H9 (cell line): ENCODE measurements at regions not wholly inside any gene's neighbourhood (a gene's known extent, or its start where the extent isn't known, plus 50 kb on each side); places are given as distances from the start of the nearest gene placed in this dataset.

ENCODE experiments used
- DNase-seq: peaks from one replicate; pipeline ENCODE4 v3.0.0-alpha.2; 2017
- H2AFZ ChIP-seq: one replicate; pipeline ENCODE4 v1.6.1; 2013; ENCODE audit warnings: mild to moderate bottlenecking, low read length, control low read depth, moderate library complexity
- H2AK5ac ChIP-seq: 2 replicates; pipeline ENCODE4 v1.6.1; 2013; ENCODE audit warnings: low read length, control low read depth, mixed read lengths; ENCODE audit not compliant: insufficient read length
- H2BK120ac ChIP-seq: one replicate; pipeline ENCODE4 v1.6.1; 2013; ENCODE audit warnings: low read depth, mild to moderate bottlenecking, low read length, control low read depth, inconsistent platforms; ENCODE audit not compliant: poor library complexity, severe bottlenecking
- H2BK12ac ChIP-seq: 2 replicates; pipeline ENCODE4 v1.6.1; 2013; ENCODE audit warnings: low read length, control low read depth, mixed read lengths, low read depth; ENCODE audit not compliant: insufficient read length
- H2BK15ac ChIP-seq: 2 replicates; pipeline ENCODE4 v1.6.1; 2013; ENCODE audit warnings: low read depth, low read length, control low read depth
- H2BK20ac ChIP-seq: one replicate; pipeline ENCODE4 v1.6.1; 2013; ENCODE audit warnings: low read depth, mild to moderate bottlenecking, low read length, control low read depth, inconsistent platforms; ENCODE audit not compliant: poor library complexity, severe bottlenecking
- H2BK5ac ChIP-seq: 2 replicates; pipeline ENCODE4 v1.6.1; 2013; ENCODE audit warnings: low read length, control low read depth, mixed read lengths; ENCODE audit not compliant: insufficient read length
- H3K14ac ChIP-seq: 2 replicates; pipeline ENCODE4 v1.6.1; 2013; ENCODE audit warnings: low read length, control low read depth; ENCODE audit not compliant: insufficient read depth
- H3K18ac ChIP-seq: 2 replicates; pipeline ENCODE4 v1.6.1; 2013; ENCODE audit warnings: low read depth, mild to moderate bottlenecking, mixed read lengths, low read length, control low read depth; ENCODE audit not compliant: insufficient read length
- H3K23ac ChIP-seq: 2 replicates; pipeline ENCODE4 v1.6.1; 2013; ENCODE audit warnings: low read length, control low read depth, mixed read lengths, low read depth; ENCODE audit not compliant: insufficient read length
- H3K23me2 ChIP-seq: 2 replicates; pipeline ENCODE4 v1.6.1; 2013; ENCODE audit warnings: low read depth, mild to moderate bottlenecking, mixed read lengths, low read length, control low read depth; ENCODE audit not compliant: insufficient read length, poor library complexity, severe bottlenecking
- H3K27ac ChIP-seq: 2 replicates; pipeline ENCODE4 v1.5.1; 2013; ENCODE audit warnings: low read length, control low read depth, mixed read lengths, low read depth; ENCODE audit not compliant: insufficient read length
- H3K27me3 ChIP-seq: 2 replicates; pipeline ENCODE4 v1.6.1; 2013; ENCODE audit warnings: low read length, control low read depth, inconsistent platforms; ENCODE audit not compliant: insufficient read depth
- H3K4ac ChIP-seq: 2 replicates; pipeline ENCODE4 v1.6.1; 2013; ENCODE audit warnings: low read depth, mild to moderate bottlenecking, control low read depth, inconsistent platforms, low read length, moderate library complexity
- H3K4me1 ChIP-seq: 2 replicates; pipeline ENCODE4 v1.6.1; 2013; ENCODE audit warnings: low read length, control low read depth, inconsistent platforms; ENCODE audit not compliant: insufficient read depth
- H3K4me2 ChIP-seq: 2 replicates; pipeline ENCODE4 v1.6.1; 2013; ENCODE audit warnings: low read length, control low read depth, mixed read lengths; ENCODE audit not compliant: insufficient read length, insufficient read depth
- H3K56ac ChIP-seq: 2 replicates; pipeline ENCODE4 v1.6.1; 2013; ENCODE audit warnings: low read depth, mild to moderate bottlenecking, mixed read lengths, low read length, control low read depth; ENCODE audit not compliant: insufficient read length
- H3K79me1 ChIP-seq: 2 replicates; pipeline ENCODE4 v1.6.1; 2013; ENCODE audit warnings: low read depth, mild to moderate bottlenecking, moderate library complexity, low read length, control low read depth, inconsistent platforms; ENCODE audit not compliant: insufficient read depth, poor library complexity, severe bottlenecking
- H3K79me2 ChIP-seq: 2 replicates; pipeline ENCODE4 v1.6.1; 2013; ENCODE audit warnings: low read length, control low read depth, inconsistent platforms; ENCODE audit not compliant: insufficient read depth
- H3K9ac ChIP-seq: 2 replicates; pipeline ENCODE4 v1.6.1; 2013; ENCODE audit warnings: low read length, control low read depth, mixed read lengths; ENCODE audit not compliant: insufficient read length; ENCODE audit errors: extremely low read depth
- H3K9me3 ChIP-seq: one replicate; pipeline ENCODE4 v1.6.1; 2013; ENCODE audit warnings: low read depth, low read length, inconsistent platforms; ENCODE audit not compliant: control insufficient read depth
- H3T11ph ChIP-seq: one replicate; pipeline ENCODE4 v1.6.1; 2013; ENCODE audit warnings: mild to moderate bottlenecking, low read length, control low read depth, inconsistent platforms
- H4K20me1 ChIP-seq: one replicate; pipeline ENCODE4 v1.6.1; 2013; ENCODE audit not compliant: control insufficient read depth, insufficient read length, insufficient read depth
- H4K5ac ChIP-seq: 2 replicates; pipeline ENCODE4 v1.6.1; 2013; ENCODE audit warnings: low read depth, mild to moderate bottlenecking, mixed read lengths, low read length, control low read depth; ENCODE audit not compliant: insufficient read length
- H4K8ac ChIP-seq: replicated peaks from 2 replicates; pipeline ENCODE4 v1.6.1; 2013; ENCODE audit warnings: low read length, control low read depth, mixed read lengths, low read depth; ENCODE audit not compliant: insufficient read length
- H4K91ac ChIP-seq: 2 replicates; pipeline ENCODE4 v1.6.1; 2013; ENCODE audit warnings: low read depth, mild to moderate bottlenecking, moderate library complexity, mixed read lengths, low read length, control low read depth; ENCODE audit not compliant: insufficient read length
- H3K27ac Mint-ChIP-seq, 3 experiments: 2 replicates in 2 of 3; 3 replicates in 1 of 3; pipeline ENCODE4 v1.8.0; 2020 to 2021; ENCODE audit warnings: mixed read lengths in 3 of 3, mild to moderate bottlenecking in 1 of 3, moderate library complexity in 1 of 3
- H3K27me3 Mint-ChIP-seq: 2 replicates; pipeline ENCODE4 v1.8.0; 2021; ENCODE audit warnings: low read depth, mild to moderate bottlenecking, moderate library complexity, mixed read lengths
- H3K36me3 Mint-ChIP-seq, 3 experiments: 2 replicates in 2 of 3; 3 replicates in 1 of 3; pipeline ENCODE4 v1.8.0; 2020 to 2021; ENCODE audit warnings: low read depth in 3 of 3, mixed read lengths in 3 of 3; ENCODE audit not compliant: insufficient read depth in 1 of 3
- H3K4me1 Mint-ChIP-seq, 2 experiments: 2 replicates each; pipeline ENCODE4 v1.8.0; 2020; ENCODE audit warnings: mixed read lengths in 2 of 2
- H3K4me3 Mint-ChIP-seq, 2 experiments: 2 replicates in 1 of 2; 3 replicates in 1 of 2; pipeline ENCODE4 v1.8.0; 2020 to 2021; ENCODE audit warnings: mild to moderate bottlenecking in 2 of 2, mixed read lengths in 2 of 2, moderate library complexity in 1 of 2
- H3K9me3 Mint-ChIP-seq, 2 experiments: 2 replicates in 1 of 2; 3 replicates in 1 of 2; pipeline ENCODE4 v1.8.0; 2020; ENCODE audit warnings: mild to moderate bottlenecking in 2 of 2, mixed read lengths in 2 of 2, moderate library complexity in 1 of 2
- WGBS: extraction: QIAGEN DNeasy Blood & Tissue Kit; methylation state at CpG from one replicate; pipeline ENCODE4 v1.1.7; 2013; ENCODE audit warnings: missing lambda C conversion rate, low lambda C conversion rate, mixed read lengths; ENCODE audit not compliant: insufficient read length; ENCODE audit errors: extremely low coverage; 5-methylcytosine and 5-hydroxymethylcytosine counted together
- TF ChIP-seq, protein P1 (sequence below): fragments of 200-600 bp; sonication (generic); conservative IDR thresholded peaks from 3 replicates; pipeline ENCODE4 v1.8.0; 2021; ENCODE audit warnings: antibody characterized with exemption, mild to moderate bottlenecking

DNA sequence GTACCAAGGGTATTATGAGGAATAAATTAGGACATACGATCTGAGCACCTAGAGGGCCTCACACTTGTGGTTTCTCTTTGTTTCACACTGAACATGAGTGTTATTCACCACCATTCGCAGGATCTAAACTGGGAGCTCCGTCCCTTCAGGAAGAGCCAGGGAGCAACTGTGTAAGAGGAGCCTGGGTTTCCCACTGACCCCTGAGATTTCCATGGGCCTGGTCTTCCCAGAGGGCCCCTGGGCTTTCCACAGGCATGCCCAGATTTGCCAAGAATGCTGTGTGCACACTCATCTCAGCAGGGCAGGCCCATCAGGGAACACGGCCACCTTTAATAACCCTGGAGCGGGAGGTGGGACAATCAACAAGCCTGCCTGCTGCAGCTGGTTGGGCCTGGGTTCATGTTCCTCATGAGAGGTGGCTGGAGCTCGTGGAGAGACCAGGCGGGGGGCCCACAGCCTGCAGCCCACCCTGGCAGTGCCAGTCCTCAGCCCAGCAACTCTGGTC is 416.8 kb upstream of the MYT1L start:
- H4K5ac ChIP-seq: no peak overlapping the region

More for the DNA sequence above, 416.8 kb upstream of the MYT1L start:
- Histone ChIP-seq H2BK120ac (no peak overlapping the region), H3K9me3 (no peaks in the 10 kb centered on the region), H4K91ac (no peak overlapping the region), H3K4me1 (no peaks in the 10 kb centered on the region), H3K4ac (no peak overlapping the region), H4K20me1 (no peaks in the 10 kb centered on the region), H2BK12ac (no peak overlapping the region), H3K4me2 (no peak overlapping the region), H2AFZ (no peak overlapping the region), H3K79me2 (no peaks in the 10 kb centered on the region), H3K9ac (no peak overlapping the region), H2BK15ac (no peak overlapping the region), H3K79me1 (no peaks in the 10 kb centered on the region), H3T11ph (no peak overlapping the region), H3K23me2 (no peaks in the 10 kb centered on the region), H3K18ac (no peak overlapping the region), H2BK20ac (no peak overlapping the region), H3K14ac (no peak overlapping the region; the same call in 1 of the 2 replicates), H2BK5ac (no peak overlapping the region), H4K8ac (no peak overlapping the region), H3K56ac (no peak overlapping the region), H3K23ac (no peak overlapping the region), H3K27me3 (no peaks in the 10 kb centered on the region), H3K27ac (no peak overlapping the region), H2AK5ac (no peak overlapping the region)
- Mint-ChIP-seq H3K27me3 (peaks cover 5% of the 10 kb centered on the region; the same call in 1 of the 2 replicates), H3K4me1 (peaks cover 3 to 4% of the 10 kb centered on the region in 2 experiments; a peak in 2 of 4 replicates), H3K36me3 (peaks cover 0 to 7% (median 1%) of the 10 kb centered on the region in 3 experiments; a peak in 5 of 7 replicates), H3K4me3 (no peak overlapping the region), H3K27ac (no peak overlapping the region), H3K9me3 (peaks cover 16 to 22% of the 10 kb centered on the region in 2 experiments)
- TF ChIP-seq, protein P1, sequence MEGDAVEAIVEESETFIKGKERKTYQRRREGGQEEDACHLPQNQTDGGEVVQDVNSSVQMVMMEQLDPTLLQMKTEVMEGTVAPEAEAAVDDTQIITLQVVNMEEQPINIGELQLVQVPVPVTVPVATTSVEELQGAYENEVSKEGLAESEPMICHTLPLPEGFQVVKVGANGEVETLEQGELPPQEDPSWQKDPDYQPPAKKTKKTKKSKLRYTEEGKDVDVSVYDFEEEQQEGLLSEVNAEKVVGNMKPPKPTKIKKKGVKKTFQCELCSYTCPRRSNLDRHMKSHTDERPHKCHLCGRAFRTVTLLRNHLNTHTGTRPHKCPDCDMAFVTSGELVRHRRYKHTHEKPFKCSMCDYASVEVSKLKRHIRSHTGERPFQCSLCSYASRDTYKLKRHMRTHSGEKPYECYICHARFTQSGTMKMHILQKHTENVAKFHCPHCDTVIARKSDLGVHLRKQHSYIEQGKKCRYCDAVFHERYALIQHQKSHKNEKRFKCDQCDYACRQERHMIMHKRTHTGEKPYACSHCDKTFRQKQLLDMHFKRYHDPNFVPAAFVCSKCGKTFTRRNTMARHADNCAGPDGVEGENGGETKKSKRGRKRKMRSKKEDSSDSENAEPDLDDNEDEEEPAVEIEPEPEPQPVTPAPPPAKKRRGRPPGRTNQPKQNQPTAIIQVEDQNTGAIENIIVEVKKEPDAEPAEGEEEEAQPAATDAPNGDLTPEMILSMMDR: no peak
- WGBS: no CpG with 5 or more reads among the region's 7 CpGs
- no peak for DNase-seq
